GM18519 (cell line): ENCODE measurements at regions not wholly inside any gene's neighbourhood (a gene's known extent, or its start where the extent isn't known, plus 50 kb on each side); places are given as distances from the start of the nearest gene placed in this dataset.
"Not testable (repeated sequence)": the region's sequence is repeated elsewhere in the genome, so short reads cannot be mapped to it uniquely, and the experiment has no call there.

ENCODE experiments used
- ATAC-seq: cut with Tn5 transposase; IDR thresholded peaks from one replicate; pipeline ENCODE4 v1.9.1; 2021; ENCODE audit warnings: mild to moderate bottlenecking, moderate library complexity; ENCODE audit not compliant: unreplicated experiment, low FRiP score

GRCh38 chr14:89665300-89666081 is 248.5 kb upstream of the FOXN3 start:
- not testable (repeated sequence) for ATAC-seq

GRCh38 chr14:89661392-89661791 is 244.4 kb upstream of the FOXN3 start:
- ATAC-seq = no peak

GRCh38 chr14:89660625-89661233 is 243.7 kb upstream of the FOXN3 start:
- ATAC-seq = not testable (repeated sequence)

- ATAC-seq = no peak
These were observed 243.1 kb upstream of the FOXN3 start for GRCh38 chr14:89660166-89660565.

GRCh38 chr14:89658977-89659670 is 242.1 kb upstream of the FOXN3 start:
- no peak for ATAC-seq

- no peak for ATAC-seq
These were observed 240.0 kb upstream of the FOXN3 start for GRCh38 chr14:89657014-89657413.

- ATAC-seq = no peak
These were observed 238.0 kb upstream of the FOXN3 start for GRCh38 chr14:89654998-89655397.

GRCh38 chr14:89652352-89652751 is 235.3 kb upstream of the FOXN3 start:
- no peak for ATAC-seq

- no peak for ATAC-seq
These were observed 234.8 kb upstream of the FOXN3 start for GRCh38 chr14:89651805-89652204.

GRCh38 chr14:89650077-89650978 is 233.3 kb upstream of the FOXN3 start:
- ATAC-seq = no peak

GRCh38 chr14:89649451-89650075 is 232.5 kb upstream of the FOXN3 start:
- no peak for ATAC-seq

GRCh38 chr14:89648924-89649323 is 231.9 kb upstream of the FOXN3 start:
- ATAC-seq = no peak

GRCh38 chr14:89648510-89648909 is 231.5 kb upstream of the FOXN3 start:
- no peak for ATAC-seq

- ATAC-seq = no peak
These were observed 229.9 kb upstream of the FOXN3 start for GRCh38 chr14:89646971-89647370.

GRCh38 chr14:89644641-89645040 is 227.6 kb upstream of the FOXN3 start:
- no peak for ATAC-seq

GRCh38 chr14:89641495-89642175 is 224.6 kb upstream of the FOXN3 start:
- peak; percentile 95 for ATAC-seq

GRCh38 chr14:89640141-89640540 is 223.1 kb upstream of the FOXN3 start:
- no peak for ATAC-seq

GRCh38 chr14:89639687-89640086 is 222.7 kb upstream of the FOXN3 start:
- no peak for ATAC-seq

GRCh38 chr14:89638891-89639290 is 221.9 kb upstream of the FOXN3 start:
- no peak for ATAC-seq

- no peak for ATAC-seq
These were observed 220.5 kb upstream of the FOXN3 start for GRCh38 chr14:89637581-89637980.
